ENCODE measurements at regions not wholly inside any gene's neighbourhood (a gene's known extent, or its start where the extent isn't known, plus 50 kb on each side); places are given as distances from the start of the nearest gene placed in this dataset.

- no peak for DNase-seq (ENCODE audit: low spot score)
- intact Hi-C loops (cut with DNase I): no loop called here
Observed at GRCh38 chr5:158561562-158562190, 538.0 kb downstream of the EBF1 start.

GRCh38 chr5:158560170-158560569 is 539.5 kb downstream of the EBF1 start:
- DNase-seq (ENCODE audit: low spot score): no peak
- intact Hi-C loops (cut with DNase I): no loop called here

GRCh38 chr5:158559643-158560042 is 540.1 kb downstream of the EBF1 start:
- intact Hi-C loops (cut with DNase I): no loop called here
- no peak for DNase-seq (ENCODE audit: low spot score)

DNA sequence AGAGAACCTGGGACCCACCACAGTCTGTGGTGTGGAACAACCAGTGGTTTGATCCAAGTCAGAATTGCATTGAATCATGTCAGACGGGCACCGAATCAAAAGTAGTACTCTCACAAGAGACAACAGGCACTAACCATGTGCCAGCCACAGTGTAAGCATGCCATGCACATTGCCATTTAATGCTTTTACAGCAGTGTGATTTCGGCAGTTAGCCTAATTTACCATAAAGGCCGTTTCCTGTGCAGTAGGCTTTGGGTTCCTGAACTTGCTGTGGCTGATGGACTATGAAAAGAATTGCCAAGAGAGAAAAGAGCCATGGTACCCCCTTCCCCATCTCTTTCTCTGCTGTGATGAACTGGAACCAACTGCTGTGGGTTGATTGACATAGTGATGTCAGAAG is 540.6 kb downstream of the EBF1 start:
- intact Hi-C loops (cut with DNase I): no loop called here

DNA sequence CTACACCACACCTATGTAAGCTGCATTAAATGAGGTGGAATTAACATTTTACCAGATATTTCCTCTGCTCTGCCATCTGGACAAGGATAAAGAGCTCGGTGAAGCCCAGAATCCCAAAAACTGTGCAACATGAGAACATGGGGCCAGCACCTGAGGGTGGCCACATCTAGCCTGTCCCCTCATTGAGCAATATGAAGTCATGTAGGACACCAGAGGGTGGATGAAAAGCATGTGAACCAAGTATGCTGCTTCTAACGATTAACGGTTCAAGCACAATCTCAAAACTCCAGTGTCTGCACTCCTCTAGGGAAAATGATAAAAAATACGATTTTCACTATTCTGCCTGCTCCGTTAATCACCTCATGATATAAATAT is 545.8 kb downstream of the EBF1 start:
- intact Hi-C loops (cut with DNase I): no loop called here
- no peak for DNase-seq (ENCODE audit: low spot score)

More for the DNA sequence above, 540.6 kb downstream of the EBF1 start:
- no peak for DNase-seq (ENCODE audit: low spot score)

- no peak for DNase-seq (ENCODE audit: low spot score)
- intact Hi-C loops (cut with DNase I): no loop called here
Observed at GRCh38 chr5:158553195-158553961, 546.3 kb downstream of the EBF1 start.

DNA sequence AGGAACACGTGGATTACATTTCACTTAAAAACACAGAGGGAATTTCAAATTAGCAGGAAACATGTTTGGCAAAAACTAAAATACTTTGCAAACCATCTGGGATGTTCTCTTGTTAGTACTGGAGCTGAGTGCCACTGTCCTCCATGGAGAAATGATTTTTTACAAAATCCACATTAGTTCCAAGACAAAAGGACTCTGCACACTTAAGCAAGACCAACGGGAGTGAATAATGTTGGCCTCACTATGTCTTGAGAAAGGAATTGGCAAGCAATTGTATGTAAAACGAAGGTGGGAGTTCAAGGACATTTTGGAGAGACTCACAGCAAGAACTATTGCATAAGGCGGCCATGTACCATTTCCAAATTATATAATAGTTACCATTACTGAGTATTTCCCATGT is 547.5 kb downstream of the EBF1 start:
- intact Hi-C loops (cut with DNase I): no loop called here
- no peak for DNase-seq (ENCODE audit: low spot score)

DNA sequence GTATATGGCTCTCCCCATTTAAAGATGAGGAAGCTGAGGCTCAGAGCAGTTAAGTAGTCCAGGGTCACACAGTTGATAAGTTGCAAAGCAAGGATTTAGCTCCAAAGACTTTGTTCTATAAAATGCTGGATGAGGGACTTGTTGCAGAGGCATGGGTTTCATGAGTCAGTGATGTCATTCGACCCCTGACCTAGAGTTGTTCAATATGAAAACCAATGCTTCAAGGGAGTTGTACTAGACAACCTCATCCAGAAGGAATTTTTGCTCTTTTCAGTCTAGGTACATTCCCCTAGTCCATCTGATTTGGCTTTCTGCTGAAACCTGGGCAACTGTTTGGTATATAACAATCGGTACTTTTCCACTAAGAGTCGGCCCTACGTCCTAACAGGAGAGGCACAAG is 550.4 kb downstream of the EBF1 start:
- intact Hi-C loops (cut with DNase I): no loop called here
- DNase-seq (ENCODE audit: low spot score): no peak

- DNase-seq (ENCODE audit: low spot score): no peak
- intact Hi-C loops (cut with DNase I): no loop called here
Observed at GRCh38 chr5:158546748-158547147, 553.0 kb downstream of the EBF1 start.

DNA sequence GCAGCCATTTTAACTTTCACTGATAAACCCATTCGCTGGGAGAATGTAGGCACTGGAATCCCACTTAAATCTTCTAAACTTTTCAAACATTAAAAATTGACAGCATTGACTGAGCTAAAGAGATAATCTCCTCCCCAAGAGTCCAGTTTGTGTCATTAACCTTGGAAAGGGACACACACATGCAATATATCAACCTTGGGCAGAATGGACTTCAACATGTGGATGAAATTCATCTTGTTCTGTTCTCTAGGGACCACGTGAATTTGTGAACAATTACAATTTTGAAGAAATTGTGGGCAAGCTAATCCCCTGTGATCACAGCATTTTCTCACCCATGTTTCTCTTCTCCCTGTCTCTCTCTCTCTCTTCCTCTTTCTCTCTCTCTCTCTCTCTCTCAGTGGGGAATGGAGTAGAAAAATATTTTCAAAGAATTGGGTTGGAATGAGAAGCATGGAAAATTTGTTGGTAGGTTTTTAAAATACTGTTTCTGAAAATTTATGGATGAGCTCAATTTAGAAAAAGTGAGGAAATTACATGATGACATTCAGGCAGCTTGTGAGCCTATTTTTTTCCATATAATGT is 553.7 kb downstream of the EBF1 start:
- intact Hi-C loops (cut with DNase I): no loop called here
- no peak for DNase-seq (ENCODE audit: low spot score)

DNA sequence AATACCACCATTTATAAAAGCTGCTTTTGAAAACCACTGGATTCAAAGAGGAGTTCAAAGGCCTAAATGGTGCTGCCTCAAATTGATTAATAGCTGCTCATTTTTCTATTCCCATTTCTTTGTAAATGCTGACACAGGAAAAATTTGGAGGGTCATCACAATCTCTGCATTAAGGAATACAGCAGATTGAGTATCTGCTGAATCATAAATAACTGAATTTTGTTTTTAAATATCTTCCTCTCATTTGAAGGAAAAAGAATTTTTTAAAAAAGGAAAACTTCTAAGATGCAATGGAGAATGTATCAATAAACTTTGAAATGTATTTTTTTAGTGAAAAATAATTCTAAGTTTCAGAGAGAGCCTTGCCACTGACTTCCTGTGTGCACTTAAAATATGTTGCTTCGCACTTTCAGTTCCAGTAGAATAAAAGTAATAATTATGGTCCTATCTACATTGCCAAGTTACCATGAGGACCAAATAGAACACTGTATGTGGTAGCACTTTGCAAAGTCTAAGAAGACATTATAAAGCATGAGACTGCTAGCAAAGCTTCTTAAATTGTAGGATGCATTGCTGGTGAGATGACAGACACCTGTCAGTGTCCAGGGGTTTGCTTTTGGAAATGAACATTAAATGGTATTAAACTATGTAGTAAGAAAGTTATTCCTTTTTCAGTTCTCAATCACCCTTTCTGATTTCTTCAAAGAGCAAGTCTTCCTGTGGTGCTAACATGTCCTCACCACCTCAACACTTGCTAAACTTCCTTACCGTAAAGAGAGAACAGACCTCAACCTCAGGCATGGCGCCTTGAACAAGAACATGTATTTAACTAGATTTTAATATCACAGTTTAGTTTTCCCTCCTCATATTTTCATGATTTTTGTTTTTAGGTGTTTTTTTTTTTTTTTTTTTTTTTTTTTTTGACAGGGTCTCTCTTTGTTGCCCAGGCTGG is 555.1 kb downstream of the EBF1 start:
- DNase-seq (ENCODE audit: low spot score): no peak
- intact Hi-C loops (cut with DNase I): no loop called here

- intact Hi-C loops (cut with DNase I): no loop called here
- no peak for DNase-seq (ENCODE audit: low spot score)
Observed at GRCh38 chr5:158543539-158544387, 556.0 kb downstream of the EBF1 start.

GRCh38 chr5:158541536-158542297 is 558.0 kb downstream of the EBF1 start:
- intact Hi-C loops (cut with DNase I): no loop called here
- DNase-seq (ENCODE audit: low spot score): no peak

DNA sequence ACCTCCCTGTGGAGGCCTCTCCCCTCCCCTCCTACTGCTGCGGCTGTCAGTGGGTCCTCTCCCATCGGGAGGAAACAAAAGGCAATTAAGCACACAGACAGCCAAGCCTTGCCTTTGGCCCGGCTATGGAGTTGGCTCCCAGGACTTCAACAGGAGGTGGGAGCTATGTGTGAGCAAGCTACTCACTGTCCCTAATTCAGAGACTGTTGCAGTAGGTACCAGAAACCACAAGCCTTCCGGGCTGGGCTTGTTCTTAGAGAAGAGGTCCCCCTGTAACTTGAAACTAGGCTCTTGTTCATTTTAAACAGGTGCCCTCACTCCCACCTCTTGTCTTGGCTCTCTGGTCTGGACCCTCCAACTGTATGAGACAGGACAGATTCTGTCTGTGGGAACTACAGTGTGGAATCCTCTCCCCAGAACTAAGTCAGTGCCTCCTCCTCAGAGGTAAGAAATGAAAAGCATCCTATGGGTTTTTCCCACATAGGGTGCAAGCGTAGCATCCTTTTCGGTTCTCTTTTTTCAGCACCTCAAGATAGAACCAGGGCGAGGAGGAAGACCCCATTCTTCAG is 561.1 kb downstream of the EBF1 start:
- no peak for DNase-seq (ENCODE audit: low spot score)
- intact Hi-C loops (cut with DNase I): no loop called here

DNA sequence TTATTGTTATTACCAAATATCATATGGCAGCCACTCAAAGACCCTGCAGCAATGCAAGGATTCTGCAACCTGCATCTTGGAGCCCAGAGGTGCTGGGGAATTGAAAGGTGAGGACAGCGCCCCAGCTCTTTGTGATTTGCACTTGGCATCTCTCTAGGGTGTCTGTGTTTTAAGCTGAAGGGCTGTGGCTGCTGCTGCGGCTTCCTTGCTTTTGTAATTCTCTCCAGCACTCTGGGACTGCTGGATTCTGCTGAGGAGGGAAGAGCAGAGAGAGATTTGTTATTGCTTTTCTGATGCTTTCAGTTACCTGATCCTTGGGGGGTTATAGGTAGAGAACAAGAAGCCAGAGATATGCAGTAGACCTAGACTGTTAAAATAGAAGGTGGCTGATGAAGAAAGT is 562.4 kb downstream of the EBF1 start:
- DNase-seq (ENCODE audit: low spot score): no peak
- intact Hi-C loops (cut with DNase I): no loop called here

DNA sequence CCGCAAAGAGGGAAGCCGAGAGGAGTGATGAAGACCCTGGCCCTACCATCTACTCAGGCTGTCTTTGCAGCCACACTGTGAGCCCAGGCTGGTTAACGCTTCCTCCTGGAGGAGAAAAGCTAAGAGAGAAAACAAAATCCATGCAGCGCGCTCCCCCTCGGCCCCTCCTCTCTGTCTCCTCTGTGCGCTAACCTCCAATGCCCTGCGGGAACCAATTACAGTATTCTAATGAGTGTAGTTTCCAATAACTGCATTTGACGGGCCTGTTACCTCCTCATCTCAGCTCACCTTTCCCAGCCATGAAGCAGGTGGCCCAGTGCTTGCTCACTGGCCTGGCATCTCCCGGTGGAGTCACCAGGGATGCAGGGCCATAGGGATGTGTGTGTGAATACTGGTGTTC is 565.5 kb downstream of the EBF1 start:
- intact Hi-C loops (cut with DNase I): no loop called here
- no peak for DNase-seq (ENCODE audit: low spot score)

DNA sequence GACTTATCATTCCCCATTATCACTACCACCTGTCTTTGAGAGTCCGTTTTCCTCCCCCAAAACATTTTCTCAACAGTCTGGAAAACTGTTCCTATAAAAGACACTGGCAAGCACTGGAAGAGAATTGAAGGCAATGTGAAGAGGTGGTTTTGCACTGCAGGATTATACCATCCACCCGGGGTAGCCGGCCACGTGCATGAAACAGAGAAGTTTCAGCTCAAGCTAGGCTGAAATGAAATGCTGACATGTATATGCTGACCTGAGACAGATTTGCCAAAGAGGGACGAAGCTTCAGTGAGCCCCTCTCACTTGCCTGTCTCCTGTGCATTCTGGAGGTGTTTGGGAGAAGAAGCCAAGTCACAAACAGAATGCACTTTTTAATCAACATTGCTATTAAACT is 567.0 kb downstream of the EBF1 start:
- intact Hi-C loops (cut with DNase I): no loop called here
- no peak for DNase-seq (ENCODE audit: low spot score)

DNA sequence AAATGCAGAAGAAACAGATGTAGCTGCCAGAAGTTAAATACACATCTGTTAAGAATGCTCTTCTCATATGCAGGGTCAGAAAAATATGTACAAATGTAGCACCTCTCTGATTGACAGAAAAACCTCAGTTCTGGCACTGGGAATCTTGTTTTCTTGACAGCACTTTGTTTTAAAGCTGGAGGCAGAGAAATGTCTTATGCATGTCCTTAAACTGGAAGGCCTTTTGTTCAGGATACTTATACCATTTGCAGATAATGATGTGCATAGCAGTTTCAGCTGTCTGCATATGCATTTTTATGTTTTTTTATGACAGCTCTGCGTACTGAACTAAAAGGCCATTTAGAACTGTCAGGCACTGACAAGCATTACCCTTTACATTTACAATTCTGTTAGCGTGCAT is 567.9 kb downstream of the EBF1 start:
- intact Hi-C loops (cut with DNase I): no loop called here
- no peak for DNase-seq (ENCODE audit: low spot score)

All from cardiac septum (tissue), 1 donor.